HK-2 (cell line): ENCODE measurements at regions not wholly inside any gene's neighbourhood (a gene's known extent, or its start where the extent isn't known, plus 50 kb on each side); places are given as distances from the start of the nearest gene placed in this dataset.

ENCODE experiments used
- DNase-seq: peaks from one replicate; pipeline ENCODE4 v3.0.0-alpha.2; 2018; ENCODE audit not compliant: unreplicated experiment

DNA sequence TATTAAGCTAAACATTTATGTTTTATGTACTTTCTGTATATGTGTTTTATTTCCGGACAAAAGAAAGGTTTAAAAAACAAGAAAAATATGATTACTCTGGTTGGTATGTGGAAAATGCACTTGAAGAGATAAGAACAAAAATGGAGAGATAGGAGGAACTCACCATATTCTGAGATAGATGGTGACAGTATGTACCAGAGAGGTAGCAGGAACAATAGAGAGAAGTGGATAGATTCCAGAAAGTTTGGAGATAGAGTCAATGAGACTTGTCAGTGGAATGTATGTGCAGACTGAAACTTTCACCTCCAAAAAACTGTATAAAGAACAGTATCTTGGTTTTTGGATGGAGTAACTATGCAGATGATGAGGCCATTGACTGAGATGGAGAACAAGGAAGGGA lies 105.6 kb upstream of the FSHR start:
- DNase-seq = no peak

DNA sequence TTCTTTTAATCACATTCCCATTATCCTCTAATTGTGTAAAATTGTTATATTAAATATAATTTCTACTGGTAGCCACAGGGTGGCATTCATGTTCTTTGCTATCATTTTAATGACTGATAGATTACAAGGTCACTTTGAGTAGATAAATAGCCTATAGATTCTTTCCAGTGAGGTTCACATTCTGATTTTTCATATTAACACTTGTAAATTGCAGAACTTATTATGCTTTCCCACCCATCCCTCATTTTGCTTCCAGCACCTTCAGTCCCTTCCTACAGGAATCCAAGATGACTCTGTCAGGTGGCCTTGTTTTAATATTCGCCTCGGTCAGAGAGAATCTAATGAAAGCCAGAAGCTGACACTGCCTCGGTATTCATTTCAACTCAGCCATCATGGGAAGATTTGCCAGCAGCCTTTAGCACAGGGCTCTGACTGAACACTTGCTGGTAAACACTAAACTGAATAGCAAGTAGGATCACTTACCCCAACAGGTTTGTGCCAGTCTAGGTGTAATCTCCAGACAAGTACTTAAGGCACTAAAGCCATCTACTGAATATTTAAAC lies 101.2 kb upstream of the FSHR start:
- no peak for DNase-seq

DNA sequence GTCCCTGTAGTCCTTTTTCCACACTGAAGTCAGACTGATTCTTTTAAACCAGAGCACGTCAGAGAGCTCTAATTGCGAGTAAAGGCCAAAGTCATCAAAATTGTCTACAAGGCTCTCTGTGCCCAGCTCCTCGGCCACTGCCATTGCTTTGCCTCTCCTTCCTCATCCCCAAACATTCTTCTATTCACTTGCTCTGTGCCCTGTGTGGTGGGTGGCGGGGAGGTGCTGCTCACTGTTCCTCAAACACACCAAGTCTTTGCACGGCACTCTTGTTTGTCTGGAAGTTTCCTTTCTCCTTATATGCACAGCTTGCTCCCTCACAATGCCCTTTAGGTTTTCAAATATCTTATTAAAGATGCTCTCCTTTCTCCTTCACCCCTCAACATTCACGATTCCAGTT lies 100.1 kb upstream of the FSHR start:
- no peak for DNase-seq

DNA sequence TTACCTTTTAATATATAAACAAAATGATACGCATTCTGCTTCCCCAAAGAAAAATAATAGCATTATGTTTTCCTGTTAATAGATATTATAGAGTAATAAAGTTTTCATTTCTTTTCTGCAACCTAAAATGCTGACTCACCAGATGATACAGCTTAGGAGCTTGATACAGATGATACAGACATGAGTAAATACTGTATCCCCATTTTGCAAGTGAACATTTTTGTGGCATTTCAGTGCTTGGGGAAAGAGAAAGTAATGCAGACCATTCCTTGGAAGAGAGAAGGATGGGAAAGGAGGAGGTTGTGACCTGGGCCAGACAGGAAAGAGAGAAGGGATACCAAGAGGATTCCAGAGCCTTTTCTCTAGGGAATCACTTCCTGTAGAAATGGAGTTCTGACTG lies 97.5 kb upstream of the FSHR start:
- no peak for DNase-seq

DNA sequence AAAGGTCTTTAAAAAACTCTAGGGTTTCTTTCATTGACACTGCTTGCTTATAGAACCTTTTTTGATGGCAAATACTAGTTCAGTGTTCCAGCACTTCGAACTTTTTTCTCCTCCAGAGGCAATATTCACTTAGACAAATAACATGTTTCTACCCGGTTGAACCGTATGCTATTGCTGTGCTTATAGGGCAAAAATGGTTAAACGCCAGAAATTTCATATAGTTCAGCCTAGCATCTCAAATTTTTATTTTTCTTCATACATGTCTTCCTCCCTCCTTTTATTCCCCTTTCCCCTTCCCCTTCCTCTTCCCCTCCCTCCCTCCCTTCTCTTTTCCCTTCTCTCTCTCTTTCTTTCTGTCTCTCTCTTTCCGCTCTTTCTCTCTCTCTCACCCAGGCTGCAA lies 96.9 kb upstream of the FSHR start:
- DNase-seq = no peak

DNA sequence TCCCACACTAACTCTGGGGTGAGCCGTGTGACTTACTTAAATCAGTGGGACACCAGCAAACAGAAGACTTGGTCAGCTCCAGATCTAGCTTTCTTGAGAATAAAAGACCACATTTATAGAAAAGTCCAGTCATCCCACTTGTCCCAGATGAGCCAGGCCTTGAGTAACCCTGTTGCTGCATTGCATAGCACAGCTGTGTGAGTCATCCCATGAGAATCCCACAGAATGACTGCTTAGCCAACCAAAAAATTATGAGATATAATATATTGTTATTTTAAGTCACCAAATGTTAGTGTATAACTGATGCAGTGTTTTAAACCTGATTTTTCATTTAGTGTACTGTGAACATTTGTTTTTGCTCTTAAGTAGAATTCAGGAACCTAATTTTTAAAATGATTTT lies 94.2 kb upstream of the FSHR start:
- DNase-seq = peak; percentile 46

DNA sequence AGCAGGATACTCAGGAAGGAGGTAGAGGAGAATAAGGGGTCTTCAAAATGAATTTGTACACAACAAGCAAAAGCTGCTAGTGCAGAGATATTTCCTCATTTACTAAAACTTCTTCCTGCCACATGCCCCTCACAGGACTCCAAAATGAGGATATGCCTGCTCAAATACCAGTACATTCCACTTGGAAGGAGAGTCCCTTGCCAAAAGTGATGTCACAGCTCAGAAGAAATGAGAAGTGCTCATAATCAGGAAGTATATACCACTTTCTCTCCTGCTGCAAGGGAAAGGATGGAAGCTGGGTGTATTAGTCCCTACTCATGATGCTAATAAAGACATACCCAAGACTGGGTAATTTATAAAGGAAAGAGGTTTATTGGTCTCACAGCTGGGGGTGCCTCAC lies 87.7 kb upstream of the FSHR start:
- no peak for DNase-seq

DNA sequence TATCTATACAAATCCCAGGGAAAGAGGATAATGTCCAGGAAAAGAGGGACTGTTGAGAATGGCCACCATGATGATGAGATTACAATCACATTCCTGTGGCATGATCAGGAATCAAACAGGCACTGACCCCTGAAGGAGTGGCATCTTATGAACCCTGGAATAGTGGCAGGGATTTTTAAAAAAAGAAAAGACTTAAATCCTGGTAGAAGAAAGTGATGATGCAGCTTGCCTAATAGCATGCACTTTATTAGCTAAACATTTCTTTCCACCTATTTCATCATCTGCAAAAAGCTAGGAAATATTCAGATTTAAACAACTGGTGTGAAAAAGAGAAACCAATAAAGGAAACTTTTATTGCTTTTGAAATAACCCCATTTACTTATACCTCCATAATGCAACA lies 87.2 kb upstream of the FSHR start:
- no peak for DNase-seq

DNA sequence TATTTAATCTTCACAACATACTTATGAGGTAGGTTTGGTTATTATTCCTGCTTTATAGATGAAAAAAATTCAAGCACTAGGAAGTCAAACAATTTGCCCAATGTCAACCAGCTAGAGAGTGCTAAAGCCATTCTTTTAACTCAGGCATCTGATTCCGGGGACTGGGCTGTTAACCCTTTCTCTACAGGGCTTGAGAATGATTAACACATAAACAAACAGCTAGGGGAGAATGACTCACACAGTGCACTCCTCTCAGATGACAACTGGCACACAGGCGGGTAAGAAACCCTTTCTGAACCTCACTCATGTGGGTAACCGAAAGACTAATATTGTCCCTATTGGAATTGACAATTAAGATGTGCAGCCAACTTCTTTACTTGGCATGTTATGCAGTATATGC lies 86.3 kb upstream of the FSHR start:
- DNase-seq = peak; percentile 2

DNA sequence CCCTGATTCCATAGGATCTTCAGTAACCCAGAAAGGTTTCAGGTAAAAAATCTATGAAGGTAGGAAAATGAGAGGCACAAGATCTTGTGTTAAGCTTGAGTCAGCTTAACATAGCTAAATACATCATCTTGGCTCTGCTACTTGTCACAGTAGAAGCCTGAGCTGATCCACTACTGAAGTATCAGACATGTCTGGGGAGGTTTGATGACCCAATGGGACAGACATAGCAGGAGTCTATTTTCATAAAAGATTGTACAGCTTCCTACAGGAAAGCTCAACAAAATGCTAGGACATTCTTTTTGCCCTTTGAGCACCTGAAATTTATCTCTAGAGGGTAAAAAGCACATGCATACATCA lies 84.3 kb upstream of the FSHR start:
- no peak for DNase-seq

DNA sequence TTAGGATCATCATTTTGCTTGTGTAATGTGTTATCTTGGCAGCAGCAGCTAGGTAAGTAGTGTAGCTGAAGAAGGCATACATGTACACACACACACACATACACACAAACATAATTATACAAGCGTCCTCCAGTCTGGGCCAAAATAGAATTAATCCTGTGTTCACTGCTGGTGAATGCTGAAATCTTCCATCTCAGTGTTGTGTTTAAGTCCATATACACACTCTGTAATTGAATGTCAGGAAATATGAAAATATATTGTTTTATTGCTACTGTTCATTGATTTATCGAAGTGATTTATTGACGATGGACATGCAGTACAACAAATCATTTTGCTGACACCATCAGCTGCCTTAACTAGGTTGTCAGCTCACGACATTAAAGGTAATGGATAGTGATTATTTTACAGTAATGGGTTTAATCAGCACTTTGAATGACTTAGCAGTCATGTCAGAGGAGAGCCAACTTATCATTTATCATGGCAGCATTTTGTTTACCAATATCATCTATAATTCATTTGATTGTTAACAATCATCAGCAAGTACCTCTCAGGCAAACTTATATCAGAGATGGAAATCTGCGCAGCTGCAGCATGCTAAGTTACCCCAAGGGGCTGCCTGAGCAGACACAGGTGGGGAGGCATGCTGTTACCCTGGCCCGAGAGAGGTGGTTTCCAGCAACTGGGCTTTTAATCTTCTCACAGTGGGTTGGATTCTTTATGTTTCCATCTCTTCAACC lies 83.7 kb upstream of the FSHR start:
- no peak for DNase-seq

DNA sequence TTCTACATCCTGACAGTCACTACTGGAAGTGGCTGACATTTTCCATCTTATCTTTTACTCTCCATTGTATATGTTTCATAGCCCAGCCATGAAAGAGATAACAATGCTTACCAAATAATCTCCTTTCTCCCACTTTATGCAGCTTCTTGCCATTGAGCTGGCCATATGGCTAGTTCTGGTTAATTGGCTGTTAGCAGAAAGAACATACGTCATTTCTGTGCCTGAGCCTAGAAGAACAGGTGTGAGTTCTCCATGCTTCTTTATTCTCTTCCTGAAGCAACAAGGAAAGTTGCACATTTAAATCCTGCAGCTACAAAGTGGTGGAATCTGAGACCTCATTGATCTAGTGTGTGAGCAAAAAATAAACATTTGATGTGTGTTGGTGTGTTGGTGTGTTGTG lies 82.0 kb upstream of the FSHR start:
- no peak for DNase-seq

DNA sequence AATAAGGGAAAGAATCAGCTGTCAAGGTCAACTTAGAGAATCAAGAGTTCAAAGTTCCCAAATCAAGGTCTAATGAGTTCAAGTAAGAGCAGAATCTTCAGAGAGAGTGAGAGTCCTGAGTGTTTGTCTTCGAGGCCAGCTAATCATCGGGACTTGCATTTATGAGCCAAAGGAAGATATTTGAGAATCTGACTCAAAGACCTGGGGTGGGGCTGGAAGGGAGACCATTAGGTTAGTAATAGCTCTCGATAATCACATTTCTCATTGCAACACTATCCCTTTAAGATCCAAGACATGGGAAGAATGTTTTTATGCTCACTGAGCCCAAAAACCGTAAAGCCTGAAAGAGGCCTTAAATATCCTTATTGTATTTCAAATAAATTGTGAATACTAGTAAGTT lies 72.0 kb upstream of the FSHR start:
- DNase-seq = no peak

DNA sequence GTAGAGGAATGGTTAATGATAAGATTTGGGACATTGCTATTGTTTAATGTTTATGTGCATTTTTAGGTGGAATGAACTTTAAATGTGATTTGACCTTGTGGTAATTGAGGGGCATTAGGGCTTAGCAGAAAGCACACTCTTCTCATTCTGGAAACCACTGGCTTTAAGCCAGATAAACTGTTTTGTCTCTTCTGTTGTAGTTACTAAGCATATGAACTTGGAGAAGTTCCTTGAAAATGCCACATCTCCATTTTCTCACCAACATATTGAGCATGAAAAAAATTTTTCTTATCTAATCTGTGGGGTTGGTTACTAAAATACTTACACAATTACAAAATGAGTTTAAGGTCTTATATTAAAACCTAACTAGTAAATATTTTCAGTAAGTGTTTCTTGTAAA lies 70.8 kb upstream of the FSHR start:
- DNase-seq = no peak

DNA sequence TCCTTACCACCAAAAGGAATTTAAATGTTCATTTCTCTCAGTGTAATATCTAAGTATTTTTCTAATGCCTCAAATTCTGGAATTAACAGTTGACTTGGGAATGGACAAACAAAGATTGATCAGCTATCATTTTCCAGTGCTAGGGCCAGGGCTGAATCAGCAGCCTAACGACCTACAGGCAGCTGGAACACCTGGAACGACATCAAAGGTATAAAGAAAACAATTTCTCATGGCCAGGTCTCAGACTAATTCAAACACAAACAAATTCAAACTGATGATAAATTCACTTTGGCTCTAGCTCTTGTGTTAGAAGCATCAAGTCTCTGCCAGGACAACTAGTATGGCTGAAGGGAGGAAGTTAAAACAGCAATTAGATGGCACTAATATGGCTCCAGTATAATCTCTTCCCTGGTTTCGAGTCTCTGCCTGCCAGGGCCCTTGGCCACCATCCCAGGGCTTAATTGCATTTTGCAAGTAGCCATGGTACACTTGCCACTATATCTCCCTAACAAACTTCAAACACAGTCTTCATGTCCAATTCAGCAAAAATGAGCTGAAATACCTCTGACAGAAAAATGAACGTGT lies 70.2 kb upstream of the FSHR start:
- no peak for DNase-seq

DNA sequence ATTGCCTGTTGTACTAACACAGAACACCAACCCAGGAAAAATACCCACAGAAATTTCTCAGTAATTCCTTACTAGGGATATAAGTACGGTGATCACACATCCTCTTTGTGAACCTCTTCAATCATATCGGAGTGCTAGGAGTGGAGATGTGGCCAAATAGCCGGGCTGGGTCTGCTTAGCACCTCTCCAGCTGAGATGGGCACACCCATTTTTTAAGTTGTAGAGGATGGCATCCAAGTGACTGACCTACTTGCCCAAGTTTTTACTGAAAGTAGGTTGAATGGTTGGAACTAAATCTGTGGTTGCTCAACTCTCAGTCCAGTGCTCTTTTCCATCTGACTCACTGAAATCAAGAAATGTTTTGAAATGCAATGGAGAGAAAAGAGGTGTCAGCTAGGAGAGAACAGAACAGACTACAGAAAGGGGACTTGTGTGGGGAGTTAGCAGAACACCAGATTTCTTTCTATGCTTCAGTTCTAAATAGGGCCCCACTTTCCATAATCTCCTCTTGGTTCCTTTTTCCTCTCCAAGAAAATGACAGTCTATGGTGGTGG lies 68.7 kb upstream of the FSHR start:
- no peak for DNase-seq

DNA sequence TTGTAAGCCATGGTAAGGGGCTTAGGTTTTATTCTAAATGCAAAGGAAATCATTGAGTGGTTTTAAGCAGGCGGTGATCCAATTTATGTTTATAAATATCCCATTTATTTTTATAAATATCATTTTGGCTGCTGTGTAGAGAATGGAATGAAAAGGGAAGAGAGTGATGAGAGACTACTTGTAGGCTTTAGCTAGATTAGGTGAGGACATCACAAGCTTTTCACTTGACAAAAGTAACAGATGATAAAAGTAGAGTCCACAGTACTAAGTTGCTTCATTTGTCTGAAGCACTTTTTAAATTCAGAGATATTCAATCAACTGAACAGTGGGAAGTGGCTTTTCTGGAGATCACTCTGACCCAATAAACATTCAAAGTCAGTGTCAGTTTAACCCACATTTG lies 65.4 kb upstream of the FSHR start:
- no peak for DNase-seq

DNA sequence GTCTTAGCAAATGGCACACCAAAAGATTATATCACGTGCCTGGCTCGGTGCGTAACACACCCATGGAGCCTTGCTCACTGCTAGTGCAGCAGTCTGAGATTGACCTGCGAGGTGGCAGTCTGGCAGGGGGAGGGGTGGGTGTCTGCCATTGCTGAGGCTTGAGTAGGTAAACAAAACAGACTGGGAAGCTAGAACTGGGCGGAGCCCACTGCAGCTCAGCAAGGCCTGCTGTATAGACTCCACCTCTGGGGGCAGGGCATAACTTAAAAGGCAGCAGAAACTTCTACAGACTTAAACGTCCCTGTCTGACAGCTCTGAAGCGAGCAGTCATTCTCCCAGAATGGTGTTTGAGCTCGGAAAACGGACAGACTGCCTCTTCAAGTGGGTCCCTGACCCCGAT lies 55.9 kb upstream of the FSHR start:
- no peak for DNase-seq

DNA sequence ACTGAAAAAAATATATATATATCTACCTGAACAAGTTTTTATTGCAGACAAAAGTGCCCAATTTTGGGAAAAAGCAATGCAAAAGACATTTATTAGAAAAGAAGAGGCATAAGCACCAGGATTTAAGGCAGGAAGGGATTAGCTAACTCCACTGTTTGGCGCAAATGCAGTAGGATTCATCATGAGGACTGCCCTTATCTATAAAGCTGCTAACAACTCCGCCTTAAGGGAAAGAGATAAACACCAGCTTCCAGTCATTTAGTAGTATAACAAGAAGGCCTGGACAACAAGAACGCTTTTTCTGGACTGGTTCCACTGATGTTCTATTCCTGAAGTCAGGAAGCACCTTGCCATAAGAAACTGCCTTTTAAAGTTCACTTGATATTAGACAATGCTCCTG lies 52.9 kb upstream of the FSHR start:
- no peak for DNase-seq
